Adrenal gland (tissue), 9 donors: ENCODE measurements at regions not wholly inside any gene's neighbourhood (a gene's known extent, or its start where the extent isn't known, plus 50 kb on each side); places are given as distances from the start of the nearest gene placed in this dataset.

Source experiments
- DNase-seq, 7 donors: peaks; one replicate each; pipeline ENCODE4 v3.0.0-alpha.2; 2019 to 2020
- H3K27ac ChIP-seq, 5 donors: fragments of 200-600 bp; sonication (generic) in 4 of 5; 1 replicate in 3 of 5; 2 replicates in 2 of 5; pipeline versions ENCODE4 v1.5.1 to v1.8.0; 2016 to 2020; ENCODE audit warnings: mild to moderate bottlenecking in 1 of 5
- H3K27me3 ChIP-seq: fragments of 200-600 bp; 2 replicates; pipeline ENCODE4 v1.8.0; 2021
- H3K36me3 ChIP-seq, 2 donors: fragments of 200-600 bp; replicated peaks in 1 of 2; 1 replicate in 1 of 2; 2 replicates in 1 of 2; pipeline versions ENCODE4 v1.5.1 to v1.8.0; 2018 to 2022
- H3K4me1 ChIP-seq, 2 donors: fragments of 200-600 bp; replicated peaks in 1 of 2; 1 replicate in 1 of 2; 2 replicates in 1 of 2; pipeline versions ENCODE4 v1.5.1 to v1.8.0; 2018 to 2021
- H3K4me3 ChIP-seq, 4 donors: fragments of 200-600 bp; sonication (generic) in 3 of 4; one replicate each; pipeline ENCODE4 v1.5.1; 2016 to 2018
- H3K9me3 ChIP-seq, 3 donors: fragments of 200-600 bp; sonication (generic) in 1 of 3; replicated peaks in 1 of 3; 1 replicate in 2 of 3; 2 replicates in 1 of 3; pipeline versions ENCODE4 v1.5.1 to v1.8.0; 2016 to 2021
- CTCF ChIP-seq, 6 experiments: fragments of 450-650 bp in 4 of 6; fragments of 200-600 bp in 2 of 6; sonication (generic) in 1 of 6; IDR thresholded peaks; 1 replicate in 5 of 6; 2 replicates in 1 of 6; pipeline versions ENCODE4 v1.5.1 to v1.8.0; 2016 to 2021; ENCODE audit warnings: antibody characterized with exemption in 6 of 6, mild to moderate bottlenecking in 2 of 6, moderate library complexity in 1 of 6
- POLR2A ChIP-seq, 2 donors: fragments of 450-650 bp; IDR thresholded peaks; one replicate each; pipeline ENCODE4 v1.6.1; 2017; ENCODE audit warnings: antibody characterized with exemption in 2 of 2, mild to moderate bottlenecking in 2 of 2, moderate library complexity in 1 of 2
- WGBS, 4 donors: extraction: QIAGEN DNeasy Blood & Tissue Kit in 2 of 4; methylation state at CpG; one replicate each; pipeline versions ENCODE4 v1.1.5 to v1.1.7; 2013 to 2017; 5-methylcytosine and 5-hydroxymethylcytosine counted together
- intact Hi-C, 2 donors: fragments of 100-400 bp; cut with DNase I; formaldehyde crosslinking; loops; one replicate each; pipeline versions ENCODE4 v1.14.1 to v1.15.0; 2022 to 2023
- donor health status: healthy with polysubstance abuse.
- donor health status: Bipolar disorder and iron deficiency.
- donor health status: DM: yes; HTN: yes; CAD: no.
- donor health status: DM: no; HTN: no; CAD: no.
- donor health status: DM: no; HTN: no; CAD: no.

- Histone ChIP-seq H3K36me3 (no peaks in the 10 kb centered on the region), H3K9me3 (no peaks in the 10 kb centered on the region), H3K27me3 (peaks cover 3% of the 10 kb centered on the region), H3K4me3 (no peak overlapping the region), H3K27ac (no peak overlapping the region), H3K4me1 (no peaks in the 10 kb centered on the region)
- no peak for DNase-seq
- TF ChIP-seq CTCF (IDR thresholded peaks at IDR 0.05) (no peak), POLR2A (IDR thresholded peaks at IDR 0.05) (no peak)
- intact Hi-C loops, result no loop called here
- WGBS, 4 donors, result 82 to 89% (median 86%) methylated on average over 4 to 6 of the region's 6 CpGs
Measured at GRCh38 chrX:34294665-34295064, 162.6 kb upstream of the FAM47A start.

GRCh38 chrX:34288782-34289181, 156.7 kb upstream of the FAM47A start:
- Histone ChIP-seq H3K27me3 (peaks cover 3% of the 10 kb centered on the region), H3K9me3 (no peaks in the 10 kb centered on the region), H3K4me1 (no peaks in the 10 kb centered on the region), H3K36me3 (no peaks in the 10 kb centered on the region), H3K4me3 (no peak overlapping the region), H3K27ac (no peak overlapping the region)
- no peak for DNase-seq
- TF ChIP-seq CTCF (IDR thresholded peaks at IDR 0.05), result no peak
- TF ChIP-seq POLR2A (IDR thresholded peaks at IDR 0.05), result no peak
- intact Hi-C loops, result no loop called here
- 6 to 30% (median 23%) methylated on average over 2 of the region's 2 CpGs for WGBS, 4 donors

- Histone ChIP-seq H3K9me3 (no peaks in the 10 kb centered on the region), H3K27ac (no peak overlapping the region), H3K27me3 (peaks cover 12% of the 10 kb centered on the region), H3K36me3 (no peaks in the 10 kb centered on the region), H3K4me3 (no peak overlapping the region), H3K4me1 (no peaks in the 10 kb centered on the region)
- 62 to 72% (median 68%) methylated on average over 5 of the region's 5 CpGs for WGBS, 4 donors
- TF ChIP-seq CTCF (IDR thresholded peaks at IDR 0.05), result no peak
- TF ChIP-seq POLR2A (IDR thresholded peaks at IDR 0.05), result no peak
- no peak for DNase-seq
- intact Hi-C loops, result no loop called here
Measured at GRCh38 chrX:34279866-34280560, 147.9 kb upstream of the FAM47A start.

GRCh38 chrX:34275699-34276098, 143.6 kb upstream of the FAM47A start:
- no peak overlapping the region for H3K27ac ChIP-seq
- no peaks in the 10 kb centered on the region for H3K4me1 ChIP-seq
- TF ChIP-seq CTCF (IDR thresholded peaks at IDR 0.05) (peak in 1 of 6 experiments; percentile 19), POLR2A (IDR thresholded peaks at IDR 0.05) (no peak)
- no peaks in the 10 kb centered on the region for H3K9me3 ChIP-seq
- intact Hi-C loops, result no loop called here
- 0 to 31% (median 9%) methylated on average over 1 of the region's 1 CpG for WGBS, 4 donors
- no peak overlapping the region for H3K4me3 ChIP-seq
- H3K36me3 ChIP-seq, result no peaks in the 10 kb centered on the region
- no peak for DNase-seq
- peaks cover 7% of the 10 kb centered on the region for H3K27me3 ChIP-seq
